NCI-H2171 (cell line): ENCODE measurements at regions not wholly inside any gene's neighbourhood (a gene's known extent, or its start where the extent isn't known, plus 50 kb on each side); places are given as distances from the start of the nearest gene placed in this dataset.
"Not testable (repeated sequence)": the region's sequence is repeated elsewhere in the genome, so short reads cannot be mapped to it uniquely, and the experiment has no call there.

Experiments used
- DNase-seq: peaks from one replicate; lab custom pipeline; 2025; lab: John Stamatoyannopoulos, UW

GRCh38 chr14:96686126-96686525, 111.1 kb upstream of the VRK1 start:
- DNase-seq, result no peak

- no peak for DNase-seq
Observed at GRCh38 chr14:96688629-96689028, 108.6 kb upstream of the VRK1 start.

GRCh38 chr14:96690713-96691383, 106.3 kb upstream of the VRK1 start:
- no peak for DNase-seq

- DNase-seq, result no peak
Observed at GRCh38 chr14:96693252-96693820, 103.8 kb upstream of the VRK1 start.

GRCh38 chr14:96693987-96694386, 103.2 kb upstream of the VRK1 start:
- DNase-seq, result no peak

GRCh38 chr14:96698960-96699539, 98.1 kb upstream of the VRK1 start:
- no peak for DNase-seq

- no peak for DNase-seq
Observed at GRCh38 chr14:96699666-96700065, 97.5 kb upstream of the VRK1 start.

GRCh38 chr14:96702831-96703230, 94.4 kb upstream of the VRK1 start:
- DNase-seq, result no peak

- DNase-seq, result no peak
Observed at GRCh38 chr14:96705422-96706092, 91.6 kb upstream of the VRK1 start.

- no peak for DNase-seq
Observed at GRCh38 chr14:96706893-96707292, 90.3 kb upstream of the VRK1 start.

GRCh38 chr14:96710060-96710666, 87.0 kb upstream of the VRK1 start:
- no peak for DNase-seq

GRCh38 chr14:96711559-96712267, 85.5 kb upstream of the VRK1 start:
- DNase-seq, result no peak

GRCh38 chr14:96713426-96713825, 83.8 kb upstream of the VRK1 start:
- DNase-seq, result no peak

- DNase-seq, result not testable (repeated sequence)
Observed at GRCh38 chr14:96714537-96714936, 82.6 kb upstream of the VRK1 start.

GRCh38 chr14:96717116-96717515, 80.1 kb upstream of the VRK1 start:
- DNase-seq, result no peak

- no peak for DNase-seq
Observed at GRCh38 chr14:96718407-96718806, 78.8 kb upstream of the VRK1 start.

GRCh38 chr14:96720702-96721101, 76.5 kb upstream of the VRK1 start:
- DNase-seq, result not testable (repeated sequence)

- DNase-seq, result no peak
Observed at GRCh38 chr14:96722736-96723135, 74.4 kb upstream of the VRK1 start.

GRCh38 chr14:96723946-96724345, 73.2 kb upstream of the VRK1 start:
- DNase-seq, result no peak

GRCh38 chr14:96725232-96725631, 72.0 kb upstream of the VRK1 start:
- no peak for DNase-seq

GRCh38 chr14:96727073-96727472, 70.1 kb upstream of the VRK1 start:
- DNase-seq, result no peak

GRCh38 chr14:96727491-96727890, 69.7 kb upstream of the VRK1 start:
- DNase-seq, result no peak
